Stimulated activated CD4-positive, alpha-beta T cell treated with anti-CD3 and anti-CD28 coated beads, Interleukin-1b, Interleukin-23, amount 100 ng/mL, for 24 hours (primary cell): ENCODE measurements at regions not wholly inside any gene's neighbourhood (a gene's known extent, or its start where the extent isn't known, plus 50 kb on each side); places are given as distances from the start of the nearest gene placed in this dataset.

ENCODE experiments used
- DNase-seq, 4 experiments: peaks; one replicate each; pipeline ENCODE4 v3.0.0-alpha.2; 2020; ENCODE audit warnings: low read depth in 4 of 4, low spot score in 1 of 4

- no peak for DNase-seq
Measured at GRCh38 chr10:4008676-4009382, 223.8 kb upstream of the KLF6 start.

GRCh38 chr10:4007771-4008170 lies 222.8 kb upstream of the KLF6 start:
- DNase-seq = no peak

GRCh38 chr10:4006858-4007257 lies 221.8 kb upstream of the KLF6 start:
- DNase-seq = no peak

GRCh38 chr10:4006051-4006450 lies 221.0 kb upstream of the KLF6 start:
- no peak for DNase-seq

GRCh38 chr10:4004990-4005389 lies 220.0 kb upstream of the KLF6 start:
- no peak for DNase-seq

- DNase-seq = no peak
Measured at GRCh38 chr10:4004144-4004543, 219.1 kb upstream of the KLF6 start.

GRCh38 chr10:4003348-4003973 lies 218.5 kb upstream of the KLF6 start:
- no peak for DNase-seq

GRCh38 chr10:4001811-4002210 lies 216.8 kb upstream of the KLF6 start:
- no peak for DNase-seq

- no peak for DNase-seq
Measured at GRCh38 chr10:3999642-4000041, 214.6 kb upstream of the KLF6 start.

- no peak for DNase-seq
Measured at GRCh38 chr10:3996697-3997096, 211.7 kb upstream of the KLF6 start.

GRCh38 chr10:3995302-3996210 lies 210.5 kb upstream of the KLF6 start:
- no peak for DNase-seq

GRCh38 chr10:3992382-3993178 lies 207.6 kb upstream of the KLF6 start:
- no peak for DNase-seq

GRCh38 chr10:3990307-3990706 lies 205.3 kb upstream of the KLF6 start:
- no peak for DNase-seq

GRCh38 chr10:3987143-3987974 lies 202.3 kb upstream of the KLF6 start:
- DNase-seq = no peak

GRCh38 chr10:3986493-3987142 lies 201.6 kb upstream of the KLF6 start:
- DNase-seq = no peak

- no peak for DNase-seq
Measured at GRCh38 chr10:3982746-3983442, 197.9 kb upstream of the KLF6 start.

- no peak for DNase-seq
Measured at GRCh38 chr10:3981300-3981699, 196.3 kb upstream of the KLF6 start.

- DNase-seq = no peak
Measured at GRCh38 chr10:3980660-3981059, 195.7 kb upstream of the KLF6 start.

- DNase-seq = no peak
Measured at GRCh38 chr10:3980144-3980543, 195.1 kb upstream of the KLF6 start.
